Progenitor cell of endocrine pancreas (in vitro differentiated cells): ENCODE measurements at regions not wholly inside any gene's neighbourhood (a gene's known extent, or its start where the extent isn't known, plus 50 kb on each side); places are given as distances from the start of the nearest gene placed in this dataset.

ENCODE experiments used
- DNase-seq: peaks from one replicate; pipeline ENCODE4 v3.0.0; 2021; ENCODE audit warnings: low spot score; ENCODE audit not compliant: unreplicated experiment
- H3K27ac Mint-ChIP-seq: 2 replicates; pipeline ENCODE4 v1.8.0; 2021; ENCODE audit warnings: mild to moderate bottlenecking, moderate library complexity, mixed read lengths
- H3K27me3 Mint-ChIP-seq: 2 replicates; pipeline ENCODE4 v1.8.0; 2021; ENCODE audit warnings: mixed read lengths
- H3K36me3 Mint-ChIP-seq: 2 replicates; pipeline ENCODE4 v1.8.0; 2022; ENCODE audit warnings: mixed read lengths; ENCODE audit not compliant: insufficient read depth
- H3K4me1 Mint-ChIP-seq: 2 replicates; pipeline ENCODE4 v1.8.0; 2021; ENCODE audit warnings: low read depth, mixed read lengths
- H3K4me3 Mint-ChIP-seq: 2 replicates; pipeline ENCODE4 v1.8.0; 2021; ENCODE audit warnings: low read depth, mild to moderate bottlenecking, moderate library complexity, mixed read lengths
- H3K9me3 Mint-ChIP-seq: 2 replicates; pipeline ENCODE4 v1.8.0; 2021; ENCODE audit warnings: low read depth, mixed read lengths
- TF ChIP-seq, protein P1 (sequence below): fragments of 200-600 bp; sonication (generic); IDR thresholded peaks from one replicate; pipeline ENCODE4 v1.5.0; 2021; ENCODE audit warnings: antibody characterized with exemption, mild to moderate bottlenecking; ENCODE audit not compliant: unreplicated experiment

- no peak for DNase-seq
- no peak overlapping the region for H3K4me3 Mint-ChIP-seq
- no peak overlapping the region for H3K27ac Mint-ChIP-seq
- no peaks in the 10 kb centered on the region for H3K27me3 Mint-ChIP-seq
- no peaks in the 10 kb centered on the region for H3K9me3 Mint-ChIP-seq
- peaks cover 36% of the 10 kb centered on the region for H3K4me1 Mint-ChIP-seq
- TF ChIP-seq, protein P1, sequence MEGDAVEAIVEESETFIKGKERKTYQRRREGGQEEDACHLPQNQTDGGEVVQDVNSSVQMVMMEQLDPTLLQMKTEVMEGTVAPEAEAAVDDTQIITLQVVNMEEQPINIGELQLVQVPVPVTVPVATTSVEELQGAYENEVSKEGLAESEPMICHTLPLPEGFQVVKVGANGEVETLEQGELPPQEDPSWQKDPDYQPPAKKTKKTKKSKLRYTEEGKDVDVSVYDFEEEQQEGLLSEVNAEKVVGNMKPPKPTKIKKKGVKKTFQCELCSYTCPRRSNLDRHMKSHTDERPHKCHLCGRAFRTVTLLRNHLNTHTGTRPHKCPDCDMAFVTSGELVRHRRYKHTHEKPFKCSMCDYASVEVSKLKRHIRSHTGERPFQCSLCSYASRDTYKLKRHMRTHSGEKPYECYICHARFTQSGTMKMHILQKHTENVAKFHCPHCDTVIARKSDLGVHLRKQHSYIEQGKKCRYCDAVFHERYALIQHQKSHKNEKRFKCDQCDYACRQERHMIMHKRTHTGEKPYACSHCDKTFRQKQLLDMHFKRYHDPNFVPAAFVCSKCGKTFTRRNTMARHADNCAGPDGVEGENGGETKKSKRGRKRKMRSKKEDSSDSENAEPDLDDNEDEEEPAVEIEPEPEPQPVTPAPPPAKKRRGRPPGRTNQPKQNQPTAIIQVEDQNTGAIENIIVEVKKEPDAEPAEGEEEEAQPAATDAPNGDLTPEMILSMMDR: no peak
- H3K36me3 Mint-ChIP-seq: no peaks in the 10 kb centered on the region
Observed at GRCh38 chr2:6445156-6445555, 420.6 kb downstream of the CMPK2 start.

DNA sequence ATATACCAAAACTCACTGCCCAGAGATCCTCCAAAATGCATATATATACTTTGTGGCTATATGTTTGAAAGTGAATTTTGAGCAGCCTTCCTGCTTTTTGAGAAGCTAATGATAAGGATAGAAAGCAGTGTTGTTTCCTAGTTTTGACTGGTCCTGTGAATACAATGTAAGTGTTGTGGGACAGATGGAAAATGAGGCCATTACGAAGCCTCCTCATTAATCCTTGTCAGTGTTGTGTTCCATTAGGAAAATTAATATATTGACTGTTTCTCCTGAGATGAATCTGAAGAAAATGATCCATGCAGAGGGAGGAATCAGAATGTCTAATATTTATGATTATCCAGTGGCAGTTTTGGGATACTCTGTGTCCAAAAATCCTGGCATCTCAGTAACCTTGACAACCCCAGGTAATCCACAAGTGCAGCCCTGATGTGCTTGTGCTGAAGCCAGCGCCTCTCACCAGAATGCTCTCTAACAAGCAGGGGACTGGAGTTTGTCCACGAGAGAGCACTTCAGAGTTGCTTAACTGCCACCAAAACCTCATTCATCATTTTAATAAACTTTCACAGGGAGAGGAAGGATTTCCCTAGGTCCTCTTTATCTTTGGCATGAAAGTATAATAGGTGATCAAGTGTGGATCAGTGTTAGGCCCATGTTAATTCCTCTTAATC is 418.6 kb downstream of the CMPK2 start:
- TF ChIP-seq, protein P1: no peak
- Mint-ChIP-seq H3K9me3 (peaks cover under 1% of the 10 kb centered on the region), H3K4me3 (peak overlapping the region; percentile 11), H3K27me3 (no peaks in the 10 kb centered on the region), H3K4me1 (peaks cover 33% of the 10 kb centered on the region), H3K27ac (peak overlapping the region; percentile 27), H3K36me3 (no peaks in the 10 kb centered on the region)
- no peak for DNase-seq

DNA sequence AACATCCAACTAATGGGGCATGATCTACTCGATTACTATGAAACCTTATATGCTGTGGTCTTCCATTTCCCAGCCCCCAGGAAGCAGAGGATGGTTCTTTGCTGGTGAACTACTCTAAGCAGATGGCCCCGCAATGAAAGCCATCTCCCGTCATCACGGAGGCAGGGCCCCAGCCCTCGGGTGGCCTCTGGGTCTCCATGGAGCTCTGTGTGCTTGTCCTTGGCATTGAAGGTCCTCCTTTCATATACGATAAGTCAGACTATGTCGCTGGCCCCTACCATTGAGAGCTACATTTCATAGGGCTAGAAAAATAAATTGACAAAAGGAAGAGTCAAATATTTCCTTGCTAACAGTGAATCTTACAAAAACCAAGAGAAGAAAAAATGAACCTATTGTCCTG is 416.8 kb downstream of the CMPK2 start:
- Mint-ChIP-seq H3K36me3 (no peaks in the 10 kb centered on the region), H3K27me3 (no peaks in the 10 kb centered on the region), H3K4me1 (peaks cover 31% of the 10 kb centered on the region), H3K9me3 (peaks cover 4% of the 10 kb centered on the region), H3K27ac (no peak overlapping the region), H3K4me3 (no peak overlapping the region)
- DNase-seq: no peak
- TF ChIP-seq, protein P1: no peak

- Mint-ChIP-seq H3K27me3 (no peaks in the 10 kb centered on the region), H3K4me3 (no peak overlapping the region), H3K27ac (peak overlapping the region; percentile 63), H3K4me1 (peaks cover 31% of the 10 kb centered on the region), H3K9me3 (peaks cover 6% of the 10 kb centered on the region), H3K36me3 (no peaks in the 10 kb centered on the region)
- TF ChIP-seq, protein P1: no peak
- DNase-seq: no peak
Observed at GRCh38 chr2:6449343-6449742, 416.4 kb downstream of the CMPK2 start.

- Mint-ChIP-seq H3K9me3 (peaks cover 29% of the 10 kb centered on the region), H3K4me1 (peaks cover 17% of the 10 kb centered on the region), H3K27me3 (no peaks in the 10 kb centered on the region), H3K36me3 (peaks cover 12% of the 10 kb centered on the region), H3K27ac (no peak overlapping the region), H3K4me3 (no peak overlapping the region)
- TF ChIP-seq, protein P1: no peak
- no peak for DNase-seq
Observed at GRCh38 chr2:6452702-6453481, 412.8 kb downstream of the CMPK2 start.
